ENCODE measurements at regions not wholly inside any gene's neighbourhood (a gene's known extent, or its start where the extent isn't known, plus 50 kb on each side); places are given as distances from the start of the nearest gene placed in this dataset.

GRCh38 chr6:144447472-144447871, 162.3 kb downstream of the UTRN start:
- Histone ChIP-seq H2AK5ac (ENCODE audit: low read depth, low read length) (no peak overlapping the region), H3K36me3 (ENCODE audit: control insufficient read depth in 2 of 4, insufficient read depth in 4 of 4, low read length in 3 of 4) (peaks cover 0 to 38% (median 6%) of the 10 kb centered on the region in 4 experiments; a peak in 6 of 8 replicates), H4K8ac (ENCODE audit: extremely low read depth, insufficient read depth, low read length) (no peak overlapping the region), H2AFZ (ENCODE audit: low read length) (no peak overlapping the region), H3K79me1 (ENCODE audit: low read depth, low read length) (no peaks in the 10 kb centered on the region), H3K56ac (replicated peaks; ENCODE audit: insufficient read length, low read depth, low read length) (no peak overlapping the region), H4K5ac (ENCODE audit: insufficient read length, low read depth, low read length) (no peak overlapping the region), H3K4me3 (ENCODE audit: extremely low read depth in 1 of 4, insufficient read depth in 2 of 4, low read depth in 3 of 4, low read length in 4 of 4) (no peak overlapping the region), H3K79me2 (ENCODE audit: control insufficient read depth in 1 of 2, insufficient read depth in 2 of 2, low read length in 2 of 2) (no peaks in the 10 kb centered on the region), H2BK15ac (ENCODE audit: low read length) (no peak overlapping the region), H3K4ac (replicated peaks; ENCODE audit: insufficient read length, low read depth, low read length) (no peak overlapping the region), H3K23ac (ENCODE audit: insufficient read length) (no peak overlapping the region), H2BK5ac (ENCODE audit: low read depth, low read length) (no peak overlapping the region), H3K4me1 (replicated peaks in 1 of 4; ENCODE audit: control insufficient read depth in 3 of 4, insufficient read depth in 4 of 4, low read length in 3 of 4) (no peaks in the 10 kb centered on the region), H3K18ac (ENCODE audit: extremely low read depth, low read length) (no peak overlapping the region), H3K9ac (replicated peaks in 1 of 4; ENCODE audit: extremely low read depth in 1 of 4, low read depth in 3 of 4, low read length in 3 of 4) (no peak overlapping the region), H4K20me1 (replicated peaks in 1 of 2; ENCODE audit: control insufficient read depth in 1 of 2, insufficient read depth in 2 of 2, low read length in 2 of 2) (no peaks in the 10 kb centered on the region), H3K14ac (ENCODE audit: insufficient read length) (no peak overlapping the region), H3K23me2 (ENCODE audit: low read depth, low read length) (no peaks in the 10 kb centered on the region), H2BK12ac (ENCODE audit: low read depth, low read length) (no peak overlapping the region), H3K4me2 (ENCODE audit: insufficient read depth in 1 of 2, low read depth in 2 of 2, low read length in 2 of 2) (no peak overlapping the region), H2BK20ac (ENCODE audit: low read length) (no peak overlapping the region), H3K9me3 (ENCODE audit: insufficient read depth in 2 of 2, low read depth in 1 of 2, low read length in 1 of 2) (peaks cover 3 to 6% of the 10 kb centered on the region in 2 experiments; a peak in 3 of 4 replicates), H2BK120ac (replicated peaks; ENCODE audit: low read depth, low read length) (no peak overlapping the region), H3K27ac (ENCODE audit: low read depth, low read length) (no peak overlapping the region), H4K91ac (replicated peaks; ENCODE audit: insufficient read length, low read length) (no peak overlapping the region), H3K27me3 (replicated peaks in 1 of 4; ENCODE audit: control insufficient read depth in 3 of 4, extremely low read depth in 1 of 4, insufficient read depth in 3 of 4, low read length in 3 of 4) (no peaks in the 10 kb centered on the region)
- no peak for FAIRE-seq
- CTCF ChIA-PET (ENCODE audit: partially characterized antibody) = no interaction called here
- no peak for DNase-seq (ENCODE audit: low read depth in 1 of 2, low spot score in 2 of 2)
- POLR2A ChIA-PET (ENCODE audit: partially characterized antibody) = interaction anchor here (0.9 kb wide), 1 partner anchor 23 kb away, joined by 3 read pairs; no protein-coding TSS in a partner anchor
- WGBS, 2 experiments (ENCODE audit: extremely low coverage in 1 of 2, insufficient coverage in 1 of 2, insufficient read length in 1 of 2, insufficient replicate concordance in 2 of 2, low coverage in 1 of 2, low lambda C conversion rate in 2 of 2, missing lambda C conversion rate in 1 of 2) = 86% methylated on average over 1 of the region's 1 CpG; no CpG with 5 or more reads in 1 of the 2 experiments
- TF ChIP-seq SIX5 (IDR thresholded peaks at IDR 0.05; ENCODE audit: low read depth, low read length) (no peak), POLR2AphosphoS5 (IDR thresholded peaks at IDR 0.05; ENCODE audit: low read depth, low read length) (no peak), TAF1 (IDR thresholded peaks at IDR 0.05; ENCODE audit: low read depth, low read length) (no peak), SP1 (IDR thresholded peaks at IDR 0.05; ENCODE audit: low read depth, low read length) (no peak), SP2 (IDR thresholded peaks at IDR 0.05; ENCODE audit: low read length) (no peak), EP300 (IDR thresholded peaks at IDR 0.05; ENCODE audit: borderline replicate concordance in 1 of 2, low read depth in 2 of 2, low read length in 2 of 2) (no peak), ZNF274 (IDR thresholded peaks at IDR 0.05; ENCODE audit: borderline replicate concordance, extremely low read depth, low read length) (no peak), SIN3A (conservative IDR thresholded peaks at IDR 0.05 in 1 of 2, IDR thresholded peaks at IDR 0.05 in 1 of 2; ENCODE audit: low read depth in 1 of 2, low read length in 2 of 2) (no peak), SUZ12 (IDR thresholded peaks at IDR 0.05; ENCODE audit: low read length) (no peak), ATF2 (IDR thresholded peaks at IDR 0.05; ENCODE audit: low read length) (no peak), TAF7 (optimal IDR thresholded peaks at IDR 0.05; ENCODE audit: borderline replicate concordance, low read depth, low read length) (no peak), RNF2 (IDR thresholded peaks at IDR 0.05; ENCODE audit: borderline replicate concordance, low read depth, low read length, missing control alignments, poor library complexity, severe bottlenecking) (no peak), BRCA1 (IDR thresholded peaks at IDR 0.05; ENCODE audit: low read depth, low read length) (no peak)

All from H1 (cell line).